ENCODE measurements at regions not wholly inside any gene's neighbourhood (a gene's known extent, or its start where the extent isn't known, plus 50 kb on each side); places are given as distances from the start of the nearest gene placed in this dataset.
A peak's percentile ranks its signal among the peaks of the same experiment; 100 is the strongest.
"Not testable (repeated sequence)": the region's sequence is repeated elsewhere in the genome, so short reads cannot be mapped to it uniquely, and the experiment has no call there.

DNA sequence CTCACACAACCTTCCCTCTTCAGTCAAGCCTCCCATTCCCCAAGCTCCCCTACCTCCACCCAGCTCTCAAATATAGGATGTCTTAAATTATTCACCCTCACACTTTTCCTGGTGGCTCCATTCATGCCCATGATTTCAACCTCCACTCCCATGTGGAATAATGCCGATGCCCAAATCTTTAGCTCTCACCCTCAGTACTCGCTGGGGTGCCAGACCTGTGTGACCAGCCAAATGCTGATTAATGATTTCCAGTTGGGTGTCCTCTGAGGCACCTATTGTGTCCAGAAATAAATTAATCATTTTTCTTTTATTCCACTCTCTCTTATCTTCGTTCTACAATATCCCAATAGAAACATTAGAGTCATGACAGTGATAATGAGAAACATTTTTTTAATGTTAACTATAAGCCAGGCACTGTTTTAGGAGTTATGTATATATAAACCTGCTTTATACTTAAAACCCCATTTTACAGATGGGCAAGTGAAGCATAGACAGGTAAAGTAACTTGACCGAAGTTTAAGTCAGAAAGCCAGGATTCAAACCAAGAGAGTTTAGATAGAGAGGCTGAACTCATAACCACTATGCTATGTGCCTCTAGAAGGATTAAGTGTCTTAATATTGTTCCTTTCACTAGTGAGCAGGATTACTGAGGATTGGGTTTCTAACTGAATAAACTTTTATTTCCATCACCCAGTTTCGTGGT is 209.7 kb downstream of the DUSP10 start:
- DNase-seq, result no peak

- DNase-seq, result no peak
Measured at GRCh38 chr1:221541296-221541695, 200.6 kb downstream of the DUSP10 start.

DNA sequence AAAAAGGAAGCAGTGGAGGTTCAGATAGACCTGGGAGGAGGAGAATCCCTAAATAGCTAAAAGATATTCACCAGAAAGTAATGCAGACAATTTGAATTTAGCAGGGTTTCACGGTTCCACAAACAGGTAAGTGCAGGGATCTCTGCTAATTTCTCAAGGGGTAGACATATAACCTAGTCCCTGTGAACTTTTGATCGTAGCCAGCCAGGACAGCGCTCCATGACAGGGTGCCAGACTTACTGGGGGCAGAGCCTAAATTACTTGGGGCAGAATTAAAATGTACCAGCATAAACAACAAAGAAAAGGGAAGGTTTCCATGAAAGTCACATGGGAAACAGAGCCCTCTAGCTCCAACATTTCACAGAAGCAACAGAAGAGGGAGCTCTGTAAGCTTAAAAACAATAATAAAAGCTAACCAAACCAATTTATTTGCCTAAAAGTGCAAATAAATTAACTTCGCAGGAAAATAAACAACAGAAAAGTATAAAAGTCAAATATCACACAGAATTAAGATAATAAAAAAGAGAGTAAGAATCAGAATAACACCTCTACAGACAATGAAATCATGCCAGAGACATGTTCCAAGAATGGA is 198.3 kb downstream of the DUSP10 start:
- peak in 1 of 2 donors; percentile 27 for DNase-seq

DNA sequence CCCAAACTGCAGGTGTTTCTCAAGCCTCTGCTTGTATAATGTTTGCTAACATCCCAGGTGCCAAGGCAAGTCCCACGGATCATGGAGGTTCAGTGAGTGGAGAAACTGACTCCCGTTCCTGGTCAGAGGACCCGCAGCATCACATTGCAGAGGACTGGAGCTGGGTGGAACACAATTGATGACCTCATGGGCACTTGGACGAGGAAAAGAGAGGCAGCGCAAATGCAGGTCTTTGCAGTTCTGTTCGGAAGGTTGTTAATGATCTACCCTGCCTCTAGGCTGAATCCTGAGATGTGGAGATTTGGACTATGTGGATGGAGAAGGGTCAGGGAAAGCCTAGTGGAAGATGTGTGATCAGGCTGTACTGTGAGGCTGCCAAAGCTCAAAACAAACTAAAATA is 192.9 kb downstream of the DUSP10 start:
- no peak for DNase-seq

DNA sequence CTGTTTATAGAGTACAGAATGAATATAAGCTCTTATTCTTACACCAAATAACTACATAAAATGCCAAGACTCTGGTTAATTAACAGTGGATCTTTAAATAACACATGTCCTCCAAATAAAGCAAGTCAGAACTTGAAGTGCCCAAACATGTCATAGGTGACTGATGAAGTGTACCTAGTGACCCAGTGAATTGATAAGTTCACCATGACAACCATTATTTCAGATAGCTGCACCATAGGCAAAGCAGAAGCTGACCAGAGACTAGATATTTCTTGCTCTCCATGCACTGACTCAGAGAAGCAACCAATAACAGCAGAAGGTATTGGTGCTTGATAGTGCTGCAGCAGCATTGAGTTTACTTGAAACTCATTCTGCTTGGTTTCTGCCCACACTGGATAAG is 192.1 kb downstream of the DUSP10 start:
- no peak for DNase-seq

- not testable (repeated sequence) for DNase-seq
Measured at GRCh38 chr1:221552792-221553191, 189.1 kb downstream of the DUSP10 start.

GRCh38 chr1:221555689-221556433 is 186.0 kb downstream of the DUSP10 start:
- DNase-seq, result no peak

- DNase-seq, result no peak
Measured at GRCh38 chr1:221556435-221556834, 185.5 kb downstream of the DUSP10 start.

GRCh38 chr1:221557013-221557412 is 184.9 kb downstream of the DUSP10 start:
- DNase-seq, result no peak

DNA sequence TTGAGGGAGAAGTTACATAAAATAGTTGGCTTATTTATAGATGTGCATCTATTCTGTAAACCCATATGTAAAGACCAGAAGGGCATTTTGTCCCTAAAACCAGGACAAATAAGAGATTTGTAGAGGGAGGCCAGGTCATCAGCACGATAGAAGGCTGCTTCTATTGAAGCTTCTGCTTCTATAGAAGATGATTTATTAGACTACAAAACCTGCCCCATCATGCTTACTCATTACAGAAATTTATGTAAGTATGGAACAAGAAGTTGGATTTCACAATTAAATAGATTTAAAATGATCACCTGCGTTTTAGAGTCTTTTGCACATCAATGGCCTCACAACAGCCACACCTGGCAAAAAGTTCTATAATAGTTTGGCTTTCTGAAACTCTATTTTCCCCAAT is 183.5 kb downstream of the DUSP10 start:
- DNase-seq, result no peak

GRCh38 chr1:221559911-221560310 is 182.0 kb downstream of the DUSP10 start:
- DNase-seq, result no peak

GRCh38 chr1:221562542-221563475 is 179.1 kb downstream of the DUSP10 start:
- no peak for DNase-seq

GRCh38 chr1:221563476-221563921 is 178.4 kb downstream of the DUSP10 start:
- DNase-seq, result no peak

GRCh38 chr1:221564891-221565290 is 177.0 kb downstream of the DUSP10 start:
- DNase-seq, result no peak

- no peak for DNase-seq
Measured at GRCh38 chr1:221565711-221566110, 176.2 kb downstream of the DUSP10 start.

DNA sequence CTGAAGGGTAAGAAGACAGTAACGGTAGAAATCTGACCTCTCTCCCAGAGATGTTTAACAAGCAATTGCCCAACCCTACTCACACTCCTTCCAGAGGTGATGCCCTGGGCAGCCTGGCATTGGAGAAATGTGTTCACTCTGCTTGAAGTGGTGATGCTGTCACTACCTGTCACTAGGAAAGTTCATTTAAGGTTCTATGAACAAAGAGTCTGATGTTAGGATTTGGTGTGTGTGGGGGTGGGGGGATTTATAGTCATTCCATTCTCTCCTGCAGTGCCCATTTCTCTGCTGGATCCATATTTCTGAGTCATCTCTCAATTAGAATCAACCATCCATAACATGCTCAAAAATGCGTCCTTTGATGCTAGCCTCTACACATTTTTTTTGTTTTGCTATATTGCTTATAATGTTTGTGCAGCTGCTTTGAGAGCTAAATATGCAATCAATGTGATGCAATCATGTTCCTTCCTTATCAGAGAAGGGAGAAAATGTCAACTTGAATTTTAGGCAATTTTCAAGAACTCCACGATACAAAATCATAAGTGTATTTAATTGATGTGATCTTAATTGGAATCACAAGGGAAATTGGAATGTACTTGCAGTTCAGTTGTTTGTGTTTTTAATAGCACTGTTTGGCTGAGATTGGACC is 173.9 kb downstream of the DUSP10 start:
- no peak for DNase-seq

- no peak for DNase-seq
Measured at GRCh38 chr1:221573756-221574155, 168.1 kb downstream of the DUSP10 start.

- no peak for DNase-seq
Measured at GRCh38 chr1:221574529-221574928, 167.4 kb downstream of the DUSP10 start.

DNA sequence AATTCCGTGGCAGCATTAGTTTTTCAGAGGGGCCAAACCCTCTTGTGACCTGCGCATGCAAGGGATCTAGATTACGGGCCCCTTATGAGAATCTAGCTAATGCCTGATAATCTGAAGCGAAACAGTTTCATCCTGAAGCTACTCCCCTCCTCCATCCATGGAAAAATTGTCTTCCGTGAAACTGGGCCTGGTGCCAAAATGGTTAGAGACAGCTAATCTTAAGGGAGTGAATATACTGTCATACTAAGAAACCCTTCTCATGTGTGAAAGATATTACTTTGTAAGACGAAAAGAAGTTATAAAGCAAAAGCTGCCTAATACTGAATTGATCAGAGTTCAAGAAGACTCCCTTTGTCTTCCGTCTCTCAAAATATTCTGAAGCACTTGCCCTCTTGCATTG is 166.3 kb downstream of the DUSP10 start:
- DNase-seq, result no peak

DNA sequence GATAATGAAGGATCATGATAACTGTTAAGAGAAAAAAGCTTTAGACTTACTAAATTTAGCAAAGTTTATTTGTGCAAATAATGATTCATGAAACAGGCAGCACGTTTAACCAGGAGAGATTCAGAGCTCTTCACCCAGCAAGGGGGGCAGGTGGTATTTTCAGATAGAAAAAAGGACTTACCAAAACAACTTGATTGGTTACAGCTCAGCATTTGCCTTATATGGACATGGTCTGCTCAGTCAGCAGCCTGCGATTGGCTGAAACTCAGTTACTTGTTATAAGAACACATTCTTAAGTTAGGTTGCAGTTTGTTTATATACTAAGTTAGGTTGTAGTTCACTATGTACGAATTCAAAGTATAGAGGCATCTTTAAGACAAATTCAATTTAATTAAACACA is 165.6 kb downstream of the DUSP10 start:
- DNase-seq, result no peak

GRCh38 chr1:221583465-221583864 is 158.4 kb downstream of the DUSP10 start:
- no peak for DNase-seq

DNA sequence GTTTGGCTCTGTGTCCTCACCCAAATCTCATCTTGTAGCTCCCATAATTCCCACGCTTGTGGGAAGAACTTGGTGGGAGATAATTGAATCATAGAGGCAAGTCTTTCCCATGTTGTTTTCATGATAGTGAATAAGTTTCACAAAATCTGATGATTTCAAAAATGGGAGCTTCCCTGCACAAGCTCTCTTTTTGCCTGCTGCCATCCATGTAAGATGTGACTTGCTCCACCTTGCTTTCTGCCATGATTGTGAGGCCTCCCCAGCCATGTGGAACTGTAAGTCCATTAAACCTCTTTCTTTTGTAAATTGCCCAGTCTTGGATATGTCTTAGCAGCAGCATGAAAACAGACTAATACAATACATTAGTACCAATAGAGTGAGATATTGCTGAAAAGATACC is 154.9 kb downstream of the DUSP10 start:
- DNase-seq, result not testable (repeated sequence)

Data from CD4-positive, alpha-beta T cell treated with Interleukin-4 for 1 hour (primary cell).